ENCODE measurements at regions not wholly inside any gene's neighbourhood (a gene's known extent, or its start where the extent isn't known, plus 50 kb on each side); places are given as distances from the start of the nearest gene placed in this dataset.

GRCh38 chr2:57156231-57156924 lies 890.2 kb upstream of the VRK2 start:
- DNase-seq (ENCODE audit: low spot score in 2 of 2, unreplicated experiment in 2 of 2) = no peak
- TF ChIP-seq CTCF (IDR thresholded peaks at IDR 0.05; ENCODE audit: unreplicated experiment) = no peak
- Mint-ChIP-seq H3K36me3 (no peaks in the 10 kb centered on the region), H3K4me1 (no peaks in the 10 kb centered on the region), H3K4me3 (no peak overlapping the region), H3K9me3 (peaks cover 22% of the 10 kb centered on the region), H3K27me3 (ENCODE audit: low read depth) (no peaks in the 10 kb centered on the region), H3K27ac (no peak overlapping the region)

GRCh38 chr2:57160976-57161375 lies 885.6 kb upstream of the VRK2 start:
- no peaks in the 10 kb centered on the region for H3K4me1 Mint-ChIP-seq
- H3K27ac Mint-ChIP-seq = no peak overlapping the region
- no peaks in the 10 kb centered on the region for H3K36me3 Mint-ChIP-seq
- peaks cover 8% of the 10 kb centered on the region for H3K9me3 Mint-ChIP-seq
- no peak for DNase-seq (ENCODE audit: low spot score in 2 of 2, unreplicated experiment in 2 of 2)
- no peak overlapping the region for H3K4me3 Mint-ChIP-seq
- no peak for TF ChIP-seq CTCF (IDR thresholded peaks at IDR 0.05; ENCODE audit: unreplicated experiment)
- H3K27me3 Mint-ChIP-seq (ENCODE audit: low read depth) = peaks cover 1% of the 10 kb centered on the region

GRCh38 chr2:57177176-57177575 lies 869.4 kb upstream of the VRK2 start:
- H3K27ac Mint-ChIP-seq = no peak overlapping the region
- no peaks in the 10 kb centered on the region for H3K36me3 Mint-ChIP-seq
- peaks cover 4% of the 10 kb centered on the region for H3K9me3 Mint-ChIP-seq
- TF ChIP-seq CTCF (IDR thresholded peaks at IDR 0.05; ENCODE audit: unreplicated experiment) = no peak
- no peak for DNase-seq (ENCODE audit: low spot score in 2 of 2, unreplicated experiment in 2 of 2)
- H3K4me3 Mint-ChIP-seq = no peak overlapping the region
- no peaks in the 10 kb centered on the region for H3K27me3 Mint-ChIP-seq (ENCODE audit: low read depth)
- H3K4me1 Mint-ChIP-seq = peaks cover 3% of the 10 kb centered on the region

- Mint-ChIP-seq H3K27ac (no peak overlapping the region), H3K36me3 (no peaks in the 10 kb centered on the region), H3K4me3 (no peak overlapping the region), H3K27me3 (ENCODE audit: low read depth) (peaks cover 1% of the 10 kb centered on the region), H3K9me3 (peaks cover 5% of the 10 kb centered on the region), H3K4me1 (peaks cover 4% of the 10 kb centered on the region)
- no peak for DNase-seq (ENCODE audit: low spot score in 2 of 2, unreplicated experiment in 2 of 2)
- no peak for TF ChIP-seq CTCF (IDR thresholded peaks at IDR 0.05; ENCODE audit: unreplicated experiment)
Observed at GRCh38 chr2:57180042-57180567, 866.5 kb upstream of the VRK2 start.

GRCh38 chr2:57180678-57181077 lies 865.9 kb upstream of the VRK2 start:
- no peaks in the 10 kb centered on the region for H3K36me3 Mint-ChIP-seq
- no peak overlapping the region for H3K27ac Mint-ChIP-seq
- H3K4me3 Mint-ChIP-seq = no peak overlapping the region
- no peak for DNase-seq (ENCODE audit: low spot score in 2 of 2, unreplicated experiment in 2 of 2)
- TF ChIP-seq CTCF (IDR thresholded peaks at IDR 0.05; ENCODE audit: unreplicated experiment) = no peak
- H3K9me3 Mint-ChIP-seq = peaks cover 10% of the 10 kb centered on the region
- H3K27me3 Mint-ChIP-seq (ENCODE audit: low read depth) = peaks cover 1% of the 10 kb centered on the region
- H3K4me1 Mint-ChIP-seq = peaks cover 4% of the 10 kb centered on the region
